H4 (cell line): ENCODE measurements at regions not wholly inside any gene's neighbourhood (a gene's known extent, or its start where the extent isn't known, plus 50 kb on each side); places are given as distances from the start of the nearest gene placed in this dataset.

Source experiments
- DNase-seq: peaks from one replicate; pipeline ENCODE4 v3.0.0-alpha.2; 2015; ENCODE audit warnings: low spot score

DNA sequence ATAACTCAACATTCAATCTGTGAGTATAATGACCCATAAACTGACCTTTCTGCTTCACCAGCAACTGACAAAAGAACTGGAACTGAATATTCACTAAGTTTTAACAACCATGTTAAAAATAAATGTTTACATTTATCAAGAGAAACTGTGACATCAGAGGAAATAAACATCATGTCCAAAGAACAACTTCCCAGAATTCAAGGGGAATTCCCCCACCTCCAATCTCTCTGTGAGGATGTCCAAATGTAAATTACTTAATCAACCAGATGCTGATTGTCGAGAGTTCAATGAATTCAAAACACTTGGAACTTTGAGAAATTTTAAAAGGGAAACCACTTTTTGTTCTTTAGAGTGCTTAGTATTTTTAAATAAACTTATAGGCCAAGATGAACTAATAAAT is 365.6 kb upstream of the ADGRL2 start:
- no peak for DNase-seq

DNA sequence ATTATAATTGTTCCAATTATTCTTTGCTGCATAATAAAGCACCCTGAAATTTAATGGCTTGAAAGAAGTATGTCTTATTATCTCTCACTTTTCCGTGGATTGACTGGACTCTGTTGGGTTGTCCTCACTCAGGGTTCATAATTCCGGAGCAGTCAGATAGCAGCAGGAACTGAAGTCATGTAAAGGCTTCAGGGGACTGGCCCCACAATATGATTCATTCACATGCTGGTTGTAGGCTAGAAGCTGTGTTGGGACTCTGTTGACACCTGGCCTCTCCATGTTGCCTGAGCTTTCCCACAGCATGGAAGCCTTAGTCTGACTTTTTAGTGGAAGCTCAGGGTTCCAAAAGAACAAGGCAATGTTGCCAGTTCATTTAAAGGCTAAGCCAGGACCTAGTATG is 367.1 kb upstream of the ADGRL2 start:
- DNase-seq, result no peak

DNA sequence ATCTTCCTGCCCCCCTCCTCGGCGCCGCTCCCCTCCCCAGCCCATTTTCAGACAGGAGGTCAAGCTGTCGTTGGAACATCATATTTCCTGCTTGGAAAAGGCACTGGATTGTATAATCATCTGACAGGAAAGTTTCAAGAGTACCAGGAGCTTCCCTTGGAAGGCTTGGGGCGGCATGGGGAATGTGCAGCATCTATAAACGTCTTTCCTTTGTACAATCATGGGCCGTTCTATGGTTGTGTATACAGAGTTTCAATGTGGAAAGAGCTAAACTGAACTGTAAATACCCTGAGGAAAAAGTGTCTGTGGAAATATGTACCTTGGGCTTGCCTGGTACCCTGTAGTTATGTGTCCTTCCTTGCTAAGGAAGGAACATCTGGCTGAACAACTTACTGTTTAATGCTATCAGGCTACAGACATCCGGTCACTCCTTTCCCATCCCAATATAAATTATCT is 368.1 kb upstream of the ADGRL2 start:
- no peak for DNase-seq

DNA sequence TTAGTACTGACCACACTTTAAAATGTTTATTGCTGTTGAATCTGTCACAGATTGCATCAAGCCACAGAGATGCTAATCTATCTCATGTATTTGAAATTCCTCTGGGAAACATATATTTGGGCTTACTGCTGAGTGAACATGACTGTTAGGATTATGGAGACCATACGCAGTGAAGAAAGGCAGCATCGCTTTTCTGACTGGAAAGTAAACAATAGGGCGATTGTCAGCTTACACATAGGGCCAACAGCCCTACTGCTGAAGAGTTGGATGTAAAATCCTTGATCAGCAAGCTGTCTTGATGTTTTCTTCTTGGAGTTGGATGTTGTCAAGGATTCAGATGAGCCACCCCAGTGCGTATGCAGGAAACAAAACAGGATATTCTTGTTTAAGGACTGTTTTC is 368.7 kb upstream of the ADGRL2 start:
- peak; percentile 4 for DNase-seq

DNA sequence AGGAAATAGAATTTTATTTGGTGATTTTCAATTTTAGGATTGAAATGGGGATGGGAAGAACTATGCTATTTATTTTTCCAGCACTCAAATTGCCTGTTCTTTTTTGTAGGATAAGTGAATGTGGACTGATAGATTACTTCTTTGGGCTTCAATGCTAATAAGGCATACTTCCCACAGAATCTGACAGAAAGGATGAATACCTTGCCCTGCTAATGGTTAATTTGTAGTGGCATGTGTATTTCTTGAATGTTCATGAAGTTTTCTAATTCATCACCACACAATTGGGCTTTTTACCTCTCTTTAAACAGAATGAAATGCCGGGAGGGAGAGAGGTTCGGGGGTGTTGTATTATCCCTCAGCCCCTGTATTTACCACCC is 369.1 kb upstream of the ADGRL2 start:
- DNase-seq, result no peak

DNA sequence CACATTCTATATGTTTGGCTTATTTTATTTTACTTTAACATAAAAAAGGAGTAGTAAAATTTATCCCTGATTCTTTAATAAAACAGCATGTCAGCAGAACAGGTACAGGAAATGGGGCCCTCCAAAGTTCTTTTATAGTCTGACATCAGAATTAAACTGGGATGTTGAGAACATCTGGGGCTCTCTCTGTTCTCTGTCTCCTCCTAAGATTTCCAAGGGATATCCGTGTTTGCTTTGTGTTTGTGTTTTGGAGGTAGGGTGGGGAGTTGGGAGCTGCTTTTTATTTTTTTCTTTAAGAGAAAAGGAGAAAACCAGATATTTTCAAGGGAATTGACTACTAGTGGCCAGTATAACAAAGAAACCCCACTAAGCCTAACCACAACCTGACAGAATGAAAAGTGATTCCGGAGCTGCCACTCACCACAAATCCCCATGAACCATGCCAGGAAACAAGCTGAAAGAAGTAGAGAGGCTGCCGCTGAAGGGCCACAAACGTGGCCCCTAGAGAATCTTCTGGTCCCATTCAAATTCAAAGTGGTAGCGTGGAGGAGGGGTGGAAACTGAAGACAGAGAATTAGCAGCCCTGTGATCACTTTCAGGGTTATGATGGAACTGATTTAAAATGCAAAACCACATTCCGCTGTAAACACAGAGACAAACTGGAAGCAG is 369.6 kb upstream of the ADGRL2 start:
- DNase-seq, result peak; percentile 36

DNA sequence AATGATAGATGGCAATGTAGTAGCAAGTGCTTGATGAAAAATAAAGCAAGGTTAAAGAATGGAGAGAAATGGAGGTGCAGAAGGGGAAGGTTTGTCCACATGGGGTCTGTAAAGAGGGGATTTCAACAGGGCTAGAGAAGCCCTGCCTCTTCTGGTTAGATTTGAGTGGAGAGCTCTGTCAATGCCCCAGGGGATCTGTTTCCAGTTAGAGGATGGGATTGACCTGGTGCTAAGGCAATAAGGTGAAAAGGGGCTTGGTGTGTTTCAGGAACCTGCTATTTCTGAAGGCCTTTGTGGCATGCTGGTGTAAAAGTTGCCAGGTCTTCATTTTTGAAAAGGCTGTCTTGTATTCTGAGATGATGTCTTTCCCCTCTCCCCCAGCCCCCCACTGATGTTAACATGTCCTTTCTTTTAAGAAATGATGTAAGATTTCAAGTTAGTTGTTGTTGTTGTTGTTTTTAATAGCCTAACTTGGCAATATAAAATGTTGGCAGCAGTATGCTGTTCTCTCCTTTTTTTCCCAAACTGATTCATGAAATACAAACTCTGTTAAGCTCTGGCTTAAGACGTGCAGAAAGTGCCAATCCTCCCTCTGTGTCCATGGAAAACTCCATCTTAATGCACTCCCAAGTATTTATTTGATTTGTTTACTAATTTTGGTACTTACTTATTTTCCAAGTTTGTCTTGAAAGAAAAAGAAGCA is 370.3 kb upstream of the ADGRL2 start:
- no peak for DNase-seq

DNA sequence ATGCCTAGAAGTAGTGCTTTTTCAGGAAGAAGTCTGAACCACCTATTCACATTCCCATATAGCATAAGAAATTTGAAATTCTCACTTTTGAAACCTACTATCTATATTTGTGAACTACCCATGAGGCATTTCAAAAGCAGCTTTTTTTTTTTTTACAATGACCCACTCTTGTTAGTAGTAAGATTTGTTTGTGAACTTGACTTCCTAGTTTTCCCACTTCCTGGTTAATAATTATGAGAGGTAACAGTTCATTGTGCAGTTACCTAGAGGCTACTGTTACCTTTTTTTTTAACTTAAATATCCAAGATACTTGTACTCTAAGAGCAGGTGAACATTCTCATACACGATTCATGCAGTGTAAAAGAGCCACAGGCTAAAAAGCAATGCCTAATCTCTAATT is 371.7 kb upstream of the ADGRL2 start:
- DNase-seq, result no peak

DNA sequence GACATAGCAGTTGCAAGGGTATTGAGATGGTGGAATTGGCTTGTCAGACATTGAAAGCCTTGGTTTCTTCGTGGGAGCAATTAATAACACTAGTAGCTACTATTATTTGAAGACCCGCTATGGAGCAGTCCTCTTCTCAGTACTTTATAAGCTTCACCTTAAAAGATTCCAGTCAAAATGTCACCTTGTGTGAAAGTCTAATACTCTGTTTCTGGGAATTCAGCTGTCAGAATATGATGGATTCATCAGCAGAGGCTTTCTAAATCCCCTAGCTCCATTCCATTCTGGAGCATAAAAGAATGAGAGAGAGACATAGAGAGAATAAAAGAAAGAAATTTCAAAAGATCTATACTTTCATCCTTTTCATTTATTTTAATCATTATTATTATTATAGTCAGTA is 375.9 kb upstream of the ADGRL2 start:
- no peak for DNase-seq

DNA sequence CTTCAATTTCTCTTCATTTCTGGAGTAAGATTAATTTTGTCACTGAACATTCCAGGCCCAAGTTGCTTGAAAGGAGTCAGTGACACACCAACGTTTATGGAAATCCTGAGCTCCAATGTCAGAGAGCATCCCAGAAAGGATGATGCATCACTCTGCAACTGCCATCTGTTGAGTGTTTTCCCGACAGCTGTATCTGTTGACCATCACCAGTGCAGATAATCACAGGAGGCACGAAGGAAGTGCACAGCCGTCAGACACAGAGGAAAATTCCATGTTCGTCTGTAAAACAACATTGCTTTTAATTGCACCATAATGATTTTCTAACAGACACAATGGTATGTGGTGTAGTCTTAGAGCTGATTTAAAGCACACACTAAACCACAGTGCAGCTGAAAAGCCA is 376.7 kb upstream of the ADGRL2 start:
- DNase-seq, result no peak

DNA sequence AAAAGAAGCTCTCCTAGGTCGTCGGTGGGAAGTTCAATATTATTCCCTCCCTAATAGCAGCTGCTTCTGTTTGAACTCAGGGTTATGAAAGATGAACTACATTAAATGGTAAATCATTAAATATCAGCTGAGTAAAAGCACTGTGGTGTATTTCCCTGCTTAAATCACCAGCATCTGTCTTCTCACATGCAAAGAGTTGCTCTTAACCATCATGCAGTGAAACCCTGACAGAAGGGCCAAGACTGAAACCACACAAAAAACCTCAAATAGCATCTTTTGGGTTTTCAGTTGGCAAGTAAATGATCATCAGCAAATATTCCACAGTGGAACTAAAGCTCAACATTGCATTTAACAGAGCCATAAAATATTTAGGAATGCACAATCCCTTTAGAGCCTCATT is 380.0 kb upstream of the ADGRL2 start:
- no peak for DNase-seq

DNA sequence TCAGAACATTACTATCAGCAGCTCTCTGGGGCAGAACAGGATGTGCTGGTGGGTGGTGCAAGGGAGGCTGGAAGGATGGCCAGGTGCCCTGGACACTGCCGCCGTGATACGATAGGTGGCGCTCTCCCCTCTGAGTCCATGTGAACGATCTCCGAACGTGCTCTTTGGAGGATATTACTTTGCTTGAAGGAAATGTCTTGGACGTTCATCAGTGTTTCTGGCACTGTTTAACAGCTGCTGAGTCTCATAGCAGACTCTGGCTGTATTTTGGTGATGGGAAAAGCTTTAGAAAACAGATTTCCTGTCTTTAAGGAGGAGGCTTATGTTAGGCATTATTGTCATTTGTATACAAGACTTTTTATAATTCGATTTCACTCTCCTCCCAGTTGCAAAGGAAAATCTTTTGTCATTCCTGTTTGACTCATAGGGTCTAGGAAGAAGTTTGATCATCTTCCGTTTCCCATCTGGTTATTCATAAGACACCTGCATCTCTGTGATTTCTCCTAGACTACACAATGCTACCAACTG is 386.2 kb upstream of the ADGRL2 start:
- no peak for DNase-seq

DNA sequence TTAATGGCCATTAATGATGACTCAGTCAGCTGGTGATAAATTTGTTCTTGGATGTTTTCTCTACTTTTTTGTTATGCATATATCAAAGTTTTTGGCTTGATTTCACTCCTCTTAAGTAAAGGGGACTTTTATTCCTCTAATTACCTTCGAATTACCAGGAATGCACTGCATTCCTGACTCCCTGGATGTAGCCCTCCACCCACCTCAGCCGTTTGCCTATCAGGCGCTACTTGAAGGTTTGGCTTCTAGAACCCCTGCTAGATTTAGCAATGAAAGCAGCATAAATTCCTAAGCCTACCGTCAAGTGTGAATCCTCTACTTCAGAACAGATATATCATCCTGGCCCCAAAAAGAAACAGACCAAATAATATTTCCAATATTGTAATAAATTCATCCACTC is 387.8 kb upstream of the ADGRL2 start:
- DNase-seq, result no peak

DNA sequence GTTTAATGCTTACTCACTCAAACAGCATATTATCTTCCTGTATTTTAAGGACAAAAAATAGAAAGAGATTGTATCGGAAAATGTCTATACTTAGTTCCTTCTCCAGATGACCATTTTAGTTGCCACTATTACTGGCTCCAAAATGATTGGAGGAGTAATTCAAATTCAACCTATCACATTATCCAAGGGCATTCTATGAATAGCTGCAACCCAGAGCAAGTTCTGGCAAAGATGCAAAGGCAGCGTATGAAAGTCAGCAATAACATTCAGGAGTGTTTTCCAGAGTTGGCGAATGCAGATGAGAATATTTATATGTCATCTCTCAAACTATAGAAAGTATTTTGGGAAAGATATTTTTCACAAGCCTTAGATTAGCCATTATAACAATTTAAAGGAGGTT is 389.8 kb upstream of the ADGRL2 start:
- no peak for DNase-seq

DNA sequence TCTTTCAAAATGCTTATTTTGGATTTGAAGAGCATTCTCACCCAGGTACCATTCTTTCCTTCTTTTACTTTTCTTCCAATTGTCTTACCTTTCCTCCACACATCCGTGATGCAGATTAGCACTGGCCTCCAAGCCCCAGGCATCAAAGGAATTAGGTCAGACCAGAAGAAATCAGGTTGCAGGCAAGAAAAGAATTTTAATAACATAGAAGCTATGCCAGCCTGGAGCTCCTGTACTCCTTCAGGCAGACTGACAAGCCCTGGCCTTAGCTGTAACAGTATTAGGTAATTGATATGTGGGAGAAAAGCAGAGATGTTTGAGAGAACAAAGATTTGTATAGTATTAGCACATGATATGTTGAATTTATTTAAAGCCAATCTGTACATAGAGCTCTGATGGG is 390.4 kb upstream of the ADGRL2 start:
- no peak for DNase-seq

DNA sequence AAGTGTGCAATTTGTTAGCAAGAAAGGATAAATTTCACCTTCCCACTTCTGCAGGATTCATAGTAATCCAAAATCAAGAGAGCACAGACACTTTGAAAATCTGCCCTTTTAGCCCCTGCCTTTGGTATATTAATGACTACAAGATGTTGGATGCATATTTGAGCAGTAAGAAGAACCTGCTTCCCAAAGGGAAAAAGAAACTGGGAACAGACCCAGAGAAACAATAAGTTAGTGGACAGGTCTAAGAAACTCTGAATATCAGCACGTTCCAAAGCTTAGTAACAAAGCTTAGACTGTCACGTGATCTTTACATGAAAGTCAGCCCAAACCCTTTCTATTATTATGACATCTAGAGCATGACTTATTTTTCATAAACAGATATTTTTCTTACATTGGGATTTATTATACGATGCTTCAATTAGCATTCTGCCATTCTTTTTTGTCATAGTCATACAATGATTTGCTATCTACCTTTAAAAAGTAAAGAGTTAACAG is 390.9 kb upstream of the ADGRL2 start:
- no peak for DNase-seq

DNA sequence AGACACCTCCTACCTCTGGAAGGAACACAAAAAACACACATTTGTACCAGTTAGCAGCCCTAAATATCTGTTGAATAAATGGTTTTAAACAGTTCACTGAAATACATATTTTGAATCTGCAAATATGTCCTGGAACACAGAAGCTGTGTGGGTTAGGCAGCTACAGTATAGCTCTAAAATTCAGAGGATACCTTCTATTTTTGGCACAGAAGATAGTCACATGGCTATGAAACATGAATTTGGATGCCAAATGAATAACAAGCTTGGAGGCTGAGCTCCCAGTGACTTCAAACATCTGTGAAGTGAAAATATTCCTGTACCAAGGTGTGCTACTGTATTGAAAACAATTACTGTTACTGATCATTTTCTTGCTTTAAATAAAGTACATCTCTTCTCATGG is 391.5 kb upstream of the ADGRL2 start:
- no peak for DNase-seq

DNA sequence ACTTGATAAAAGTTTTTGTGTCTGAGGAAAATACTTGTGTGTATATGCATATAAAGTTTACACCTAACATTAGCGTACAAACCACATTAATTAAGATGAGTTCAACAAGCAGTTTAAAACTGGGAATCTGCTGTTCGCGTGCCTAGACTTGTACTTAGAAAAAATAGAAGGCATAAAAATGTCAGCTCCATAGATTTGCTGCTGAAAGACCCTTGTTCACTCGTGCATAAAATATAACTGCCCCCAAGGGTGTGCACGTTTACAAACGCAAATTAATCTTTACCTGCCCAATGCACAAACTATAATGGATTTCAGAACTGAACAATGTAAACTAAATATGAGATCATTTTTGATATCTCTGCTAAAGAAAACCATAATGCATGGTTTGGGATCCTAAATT is 392.3 kb upstream of the ADGRL2 start:
- DNase-seq, result no peak

DNA sequence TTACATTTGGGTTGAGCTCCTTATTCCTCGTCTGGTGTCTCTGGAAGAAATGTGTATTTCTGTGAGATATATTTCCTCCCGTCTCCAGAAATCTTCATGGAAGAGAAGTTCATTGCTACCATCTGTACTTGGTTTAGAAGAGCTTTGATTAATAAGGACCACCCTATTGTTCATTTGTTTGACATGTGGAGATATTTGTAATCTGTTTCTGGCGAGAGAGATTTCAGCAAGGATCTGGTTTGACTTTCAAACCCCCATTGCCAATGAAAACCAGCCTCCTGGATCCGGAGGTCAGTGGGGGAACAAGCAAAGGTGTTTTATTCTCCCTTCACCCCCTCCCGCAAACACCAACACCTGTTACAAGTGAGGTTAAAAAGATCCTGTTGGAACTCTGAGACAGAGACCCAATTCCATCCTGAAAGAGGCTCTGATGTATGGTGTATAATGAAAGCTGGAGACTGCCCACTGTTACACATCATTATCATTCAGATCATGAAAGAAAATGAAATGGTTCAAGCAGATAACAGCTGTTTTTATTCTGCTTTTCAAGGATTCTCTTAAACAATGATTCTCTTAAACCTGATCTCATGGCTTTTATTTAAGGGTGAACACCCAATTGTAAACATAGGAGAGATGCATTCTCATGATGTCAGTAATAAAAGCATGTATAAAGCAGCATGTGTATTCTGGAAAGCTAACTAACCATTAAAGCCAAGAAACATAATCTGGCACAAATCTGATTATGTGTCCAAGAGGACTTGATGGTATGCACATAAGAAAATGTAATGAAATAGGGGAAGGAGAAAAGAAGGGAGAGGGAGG is 393.5 kb upstream of the ADGRL2 start:
- DNase-seq, result no peak

DNA sequence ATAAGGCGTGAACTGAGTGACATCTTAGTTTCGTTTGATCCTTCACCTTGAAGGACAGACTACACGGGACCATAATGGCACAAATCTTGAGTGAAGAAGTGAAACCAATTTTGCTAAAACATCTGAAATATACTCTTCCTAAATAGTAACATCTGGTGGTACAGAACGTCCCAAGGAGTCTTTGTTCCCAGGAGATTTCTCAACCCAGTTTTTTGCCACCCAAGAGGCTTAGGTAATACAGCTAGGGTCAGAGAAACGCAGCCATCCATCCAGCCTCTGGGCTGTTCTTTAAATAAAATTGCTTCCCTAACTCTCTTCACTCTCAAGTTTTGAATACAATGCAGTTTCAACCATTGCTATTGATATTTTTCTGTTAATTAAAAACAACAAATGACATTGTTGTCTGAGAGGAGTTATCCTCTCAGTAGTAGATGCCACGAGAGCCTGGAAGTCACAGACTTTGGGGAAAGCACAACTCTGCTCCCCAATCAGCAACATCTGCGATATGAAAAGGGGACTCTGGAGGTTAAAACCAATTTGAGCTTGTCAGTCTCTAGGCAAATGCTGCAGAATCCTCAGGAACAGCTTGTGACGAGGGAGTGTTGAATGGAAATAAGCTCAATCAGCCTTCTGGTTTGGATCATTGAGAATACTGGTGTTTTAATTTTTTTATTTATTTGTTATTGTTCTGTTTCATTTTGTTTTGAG is 394.3 kb upstream of the ADGRL2 start:
- DNase-seq, result no peak

DNA sequence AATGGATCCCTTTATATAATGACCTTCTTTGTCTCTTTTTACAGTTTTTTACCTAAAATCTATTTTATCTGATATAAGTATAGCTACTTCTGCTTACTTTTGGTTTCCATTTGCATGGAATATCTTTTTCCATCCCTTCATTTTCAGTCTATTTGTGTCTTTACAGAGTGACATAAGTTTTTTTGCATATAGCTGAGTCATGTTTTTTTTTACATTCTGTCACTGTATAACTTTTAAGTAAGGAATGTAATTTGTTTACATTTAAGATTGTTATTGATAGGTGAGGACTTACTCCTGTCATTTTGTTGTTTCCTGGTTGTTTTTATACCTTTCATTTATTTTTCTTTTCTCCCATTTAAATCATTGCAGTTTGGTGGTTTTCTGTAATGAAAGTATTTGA is 402.7 kb upstream of the ADGRL2 start:
- no peak for DNase-seq
